ENCODE measurements at regions not wholly inside any gene's neighbourhood (a gene's known extent, or its start where the extent isn't known, plus 50 kb on each side); places are given as distances from the start of the nearest gene placed in this dataset.

DNA sequence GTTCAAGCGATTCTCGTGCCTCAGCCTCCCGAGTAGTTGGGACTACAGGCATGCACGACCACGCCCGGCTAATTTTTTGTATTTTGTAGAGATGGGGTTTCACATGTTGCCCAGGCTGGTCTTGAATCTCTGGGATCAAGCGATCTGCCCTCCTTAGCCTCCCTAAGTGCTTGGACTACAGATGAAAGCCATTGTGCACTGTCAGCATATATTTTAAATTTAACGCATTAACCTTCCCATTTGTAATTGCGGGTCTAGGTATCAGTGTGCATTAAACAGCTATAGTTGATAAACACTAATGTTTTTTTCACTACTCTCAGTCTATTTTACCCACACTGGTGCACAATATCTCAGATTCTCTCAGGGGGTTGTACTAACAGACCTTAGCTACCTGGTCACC, 1930.8 kb downstream of the C4orf33 start:
- TF ChIP-seq EGR1 (IDR thresholded peaks at IDR 0.05; ENCODE audit: low read depth in 2 of 2) (no peak), FOXA1 (IDR thresholded peaks at IDR 0.05) (no peak), FOXA2 (IDR thresholded peaks at IDR 0.05) (no peak), SP1 (IDR thresholded peaks at IDR 0.05) (no peak), JUND (IDR thresholded peaks at IDR 0.05) (no peak), RXRA (IDR thresholded peaks at IDR 0.05) (no peak)
- H3K4me3 ChIP-seq (ENCODE audit: low read depth in 1 of 3, low read length in 3 of 3), result no peak overlapping the region
- 93% methylated on average over 9 of the region's 9 CpGs for WGBS
- H3K4me1 ChIP-seq (ENCODE audit: control insufficient read depth in 4 of 4, insufficient read depth in 4 of 4, low read length in 3 of 4), result no peaks in the 10 kb centered on the region
- H3K36me3 ChIP-seq (ENCODE audit: control insufficient read depth in 4 of 4, insufficient read depth in 3 of 4, low read depth in 1 of 4, low read length in 3 of 4), result no peaks in the 10 kb centered on the region
- no peak overlapping the region for H3K9ac ChIP-seq (ENCODE audit: low read depth in 1 of 2, low read length in 2 of 2)
- DNase-seq (ENCODE audit: low spot score), result no peak
- H3K9me3 ChIP-seq (ENCODE audit: control insufficient read depth in 4 of 4, low read length in 3 of 4), result no peaks in the 10 kb centered on the region
- no peak overlapping the region for H3K27ac ChIP-seq (ENCODE audit: low read depth in 1 of 2, low read length in 2 of 2)
- H3K27me3 ChIP-seq (ENCODE audit: control insufficient read depth in 4 of 4, insufficient read depth in 4 of 4, low read length in 3 of 4), result no peaks in the 10 kb centered on the region

DNA sequence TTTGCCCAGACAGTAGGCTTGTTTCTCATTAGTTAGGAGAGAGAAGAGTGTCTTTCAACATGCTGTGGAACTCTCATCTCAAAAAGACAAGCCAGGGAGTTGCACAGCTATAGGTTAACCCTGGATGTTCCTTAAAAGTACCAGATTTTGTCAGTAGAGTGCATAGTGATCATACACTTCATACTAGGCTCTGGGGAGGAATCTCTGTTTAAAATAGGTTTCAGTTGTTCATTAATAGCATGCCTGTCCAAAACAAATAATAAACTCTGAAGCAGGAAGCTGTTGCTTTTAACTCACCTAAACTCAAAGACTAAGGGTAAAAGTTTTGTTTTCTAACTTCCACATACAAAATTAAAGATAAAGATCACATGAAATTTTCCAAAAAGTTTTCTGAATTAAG, 1948.4 kb downstream of the C4orf33 start:
- Histone ChIP-seq H3K36me3 (ENCODE audit: control insufficient read depth in 4 of 4, insufficient read depth in 3 of 4, low read depth in 1 of 4, low read length in 3 of 4) (no peaks in the 10 kb centered on the region), H3K27me3 (ENCODE audit: control insufficient read depth in 4 of 4, insufficient read depth in 4 of 4, low read length in 3 of 4) (no peaks in the 10 kb centered on the region), H3K4me3 (ENCODE audit: low read depth in 1 of 3, low read length in 3 of 3) (no peak overlapping the region), H3K27ac (ENCODE audit: low read depth in 1 of 2, low read length in 2 of 2) (no peak overlapping the region), H3K9me3 (ENCODE audit: control insufficient read depth in 4 of 4, low read length in 3 of 4) (no peaks in the 10 kb centered on the region), H3K9ac (ENCODE audit: low read depth in 1 of 2, low read length in 2 of 2) (no peak overlapping the region), H3K4me1 (ENCODE audit: control insufficient read depth in 4 of 4, insufficient read depth in 4 of 4, low read length in 3 of 4) (no peaks in the 10 kb centered on the region)
- no peak for DNase-seq (ENCODE audit: low spot score)
- no peak for TF ChIP-seq FOXA1 (IDR thresholded peaks at IDR 0.05)
- TF ChIP-seq GABPA (IDR thresholded peaks at IDR 0.05 in 1 of 2, conservative IDR thresholded peaks at IDR 0.05 in 1 of 2), result no peak
- TF ChIP-seq HNF4A (conservative IDR thresholded peaks at IDR 0.05), result no peak
- TF ChIP-seq MAX (IDR thresholded peaks at IDR 0.05), result no peak
- no peak for TF ChIP-seq ATF3 (IDR thresholded peaks at IDR 0.05)
- no peak for TF ChIP-seq HNF4G (IDR thresholded peaks at IDR 0.05)
- TF ChIP-seq RXRA (IDR thresholded peaks at IDR 0.05), result no peak
- no peak for TF ChIP-seq ZBTB33 (IDR thresholded peaks at IDR 0.05)
- TF ChIP-seq FOXA2 (IDR thresholded peaks at IDR 0.05), result no peak
- no peak for TF ChIP-seq TAF1 (conservative IDR thresholded peaks at IDR 0.05)
- TF ChIP-seq REST (IDR thresholded peaks at IDR 0.05), result no peak
- no peak for TF ChIP-seq NR2F2 (IDR thresholded peaks at IDR 0.05)
- TF ChIP-seq EGR1 (IDR thresholded peaks at IDR 0.05; ENCODE audit: low read depth in 2 of 2), result no peak
